ENCODE measurements at regions not wholly inside any gene's neighbourhood (a gene's known extent, or its start where the extent isn't known, plus 50 kb on each side); places are given as distances from the start of the nearest gene placed in this dataset.

DNA sequence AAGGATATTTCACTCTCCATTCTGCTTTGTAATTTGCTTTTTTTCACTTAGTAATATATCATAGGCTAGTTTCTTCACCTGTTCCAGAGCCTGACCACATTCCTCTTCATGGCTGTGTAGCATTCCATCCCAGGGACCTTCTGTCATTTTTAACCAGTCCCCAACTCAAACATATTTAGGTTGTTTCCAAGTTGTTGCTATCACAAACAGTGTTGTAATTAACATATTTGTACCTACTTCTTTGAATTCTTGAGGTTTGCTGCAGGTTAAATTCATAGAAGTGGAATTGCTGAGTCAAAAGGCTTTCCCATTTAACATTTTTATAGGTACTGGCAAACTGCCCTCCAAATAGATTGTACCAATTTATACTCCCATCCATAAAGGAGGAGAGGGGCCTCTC, 65.1 kb upstream of the MED9 start:
- in situ Hi-C loops (cut with MboI; ENCODE audit: low sequenced_read_pairs, unreplicated experiment) = no loop called here
- TF ChIP-seq, protein P1, sequence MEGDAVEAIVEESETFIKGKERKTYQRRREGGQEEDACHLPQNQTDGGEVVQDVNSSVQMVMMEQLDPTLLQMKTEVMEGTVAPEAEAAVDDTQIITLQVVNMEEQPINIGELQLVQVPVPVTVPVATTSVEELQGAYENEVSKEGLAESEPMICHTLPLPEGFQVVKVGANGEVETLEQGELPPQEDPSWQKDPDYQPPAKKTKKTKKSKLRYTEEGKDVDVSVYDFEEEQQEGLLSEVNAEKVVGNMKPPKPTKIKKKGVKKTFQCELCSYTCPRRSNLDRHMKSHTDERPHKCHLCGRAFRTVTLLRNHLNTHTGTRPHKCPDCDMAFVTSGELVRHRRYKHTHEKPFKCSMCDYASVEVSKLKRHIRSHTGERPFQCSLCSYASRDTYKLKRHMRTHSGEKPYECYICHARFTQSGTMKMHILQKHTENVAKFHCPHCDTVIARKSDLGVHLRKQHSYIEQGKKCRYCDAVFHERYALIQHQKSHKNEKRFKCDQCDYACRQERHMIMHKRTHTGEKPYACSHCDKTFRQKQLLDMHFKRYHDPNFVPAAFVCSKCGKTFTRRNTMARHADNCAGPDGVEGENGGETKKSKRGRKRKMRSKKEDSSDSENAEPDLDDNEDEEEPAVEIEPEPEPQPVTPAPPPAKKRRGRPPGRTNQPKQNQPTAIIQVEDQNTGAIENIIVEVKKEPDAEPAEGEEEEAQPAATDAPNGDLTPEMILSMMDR (IDR thresholded peaks at IDR 0.05; ENCODE audit: borderline replicate concordance, control extremely low read depth, extremely low read depth, insufficient read depth, missing control alignments) = no peak
- DNase-seq (ENCODE audit: low spot score) = no peak

DNA sequence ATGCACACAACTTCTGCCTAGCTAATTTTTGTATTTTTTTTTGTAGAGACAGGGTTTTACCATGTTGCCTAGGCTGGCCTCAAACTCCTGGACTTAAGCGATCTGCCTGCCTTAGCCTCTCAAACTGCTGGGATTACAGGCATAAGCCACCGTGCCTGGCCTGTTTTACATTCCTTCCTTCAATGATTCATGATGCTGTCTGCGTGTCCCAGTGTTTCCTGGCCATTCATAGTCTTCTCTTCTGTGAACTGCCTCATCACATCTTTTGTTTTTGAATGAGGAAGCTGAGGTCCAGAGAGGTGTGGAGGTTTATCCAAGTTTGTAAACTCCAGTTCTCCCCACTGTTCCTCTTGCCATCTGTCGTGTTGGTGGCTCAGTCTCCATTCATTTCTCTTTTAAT, 64.5 kb upstream of the MED9 start:
- TF ChIP-seq, protein P1 (IDR thresholded peaks at IDR 0.05; ENCODE audit: borderline replicate concordance, control extremely low read depth, extremely low read depth, insufficient read depth, missing control alignments) = no peak
- in situ Hi-C loops (cut with MboI; ENCODE audit: low sequenced_read_pairs, unreplicated experiment) = no loop called here
- DNase-seq (ENCODE audit: low spot score) = no peak

DNA sequence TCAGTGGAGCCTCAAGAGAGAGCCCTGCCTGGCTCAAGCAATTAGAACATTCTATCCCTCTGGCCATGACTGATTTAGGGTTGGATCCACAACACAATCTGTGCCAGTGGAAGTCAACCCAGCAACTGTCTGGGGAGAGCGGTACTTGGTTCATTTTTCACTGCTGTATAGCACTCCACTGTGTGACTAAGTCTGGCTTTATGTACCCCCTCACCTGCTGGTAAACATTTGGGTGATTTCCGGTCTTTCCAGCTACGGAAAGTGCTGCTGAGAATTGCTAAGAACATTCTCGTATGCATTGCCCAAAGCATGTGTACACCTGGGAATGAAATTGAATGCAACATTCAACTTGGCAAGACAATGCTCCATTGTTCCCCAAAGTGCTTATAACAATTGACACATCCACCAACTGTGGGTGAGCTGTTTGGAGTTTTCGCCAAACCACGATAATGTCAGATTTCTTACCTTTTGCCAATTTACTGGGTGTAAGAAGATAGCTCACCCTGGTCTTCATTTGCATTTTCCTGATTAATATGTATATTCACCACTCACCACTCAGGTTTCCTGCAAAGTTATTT, 63.5 kb upstream of the MED9 start:
- in situ Hi-C loops (cut with MboI; ENCODE audit: low sequenced_read_pairs, unreplicated experiment) = no loop called here
- TF ChIP-seq, protein P1 (IDR thresholded peaks at IDR 0.05; ENCODE audit: borderline replicate concordance, control extremely low read depth, extremely low read depth, insufficient read depth, missing control alignments) = no peak
- DNase-seq (ENCODE audit: low spot score) = no peak

DNA sequence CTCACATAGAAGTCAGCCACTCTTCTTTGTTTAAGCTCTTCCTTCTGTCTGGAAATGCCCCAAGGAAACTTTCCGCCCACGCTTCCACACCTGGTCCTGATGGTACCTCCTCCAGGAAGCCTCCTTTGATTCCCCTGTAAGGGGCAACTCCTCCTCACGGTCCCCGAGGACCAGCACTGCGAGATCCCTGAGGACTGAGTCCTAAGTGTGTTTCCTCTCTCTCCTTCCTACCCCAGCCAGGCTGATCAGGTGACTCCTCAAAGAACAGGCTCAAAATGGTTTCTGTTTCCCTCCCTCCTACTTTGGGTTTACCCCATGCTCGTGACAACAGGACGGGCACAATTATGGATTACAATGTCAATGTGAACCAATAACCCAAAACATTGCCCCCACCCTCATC, 63.0 kb upstream of the MED9 start:
- TF ChIP-seq, protein P1 (IDR thresholded peaks at IDR 0.05; ENCODE audit: borderline replicate concordance, control extremely low read depth, extremely low read depth, insufficient read depth, missing control alignments) = no peak
- no peak for DNase-seq (ENCODE audit: low spot score)
- in situ Hi-C loops (cut with MboI; ENCODE audit: low sequenced_read_pairs, unreplicated experiment) = no loop called here

DNA sequence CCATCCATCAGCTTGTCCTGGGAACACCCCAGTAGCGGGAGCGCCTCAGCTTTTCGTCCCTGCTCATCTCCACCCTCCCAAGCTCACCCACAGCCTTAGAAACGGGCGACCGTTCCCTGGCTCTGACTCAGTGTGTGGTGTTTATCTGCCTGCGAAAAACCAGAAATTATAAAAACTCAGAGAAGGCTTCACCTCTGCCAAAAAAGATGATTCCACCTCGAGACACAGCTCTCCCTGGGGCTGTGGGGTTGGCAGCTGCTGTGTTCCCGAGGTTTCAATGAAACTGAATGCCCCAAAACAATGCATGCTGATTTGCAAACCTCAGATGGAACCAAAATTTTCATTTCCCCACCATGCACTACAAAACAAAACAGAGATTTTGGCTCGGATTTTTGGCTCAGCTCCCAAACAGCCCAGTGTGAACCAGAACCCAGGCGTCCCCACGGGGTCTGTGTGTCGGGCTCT, 62.4 kb upstream of the MED9 start:
- no peak for DNase-seq (ENCODE audit: low spot score)
- in situ Hi-C loops (cut with MboI; ENCODE audit: low sequenced_read_pairs, unreplicated experiment) = no loop called here
- TF ChIP-seq, protein P1 (IDR thresholded peaks at IDR 0.05; ENCODE audit: borderline replicate concordance, control extremely low read depth, extremely low read depth, insufficient read depth, missing control alignments) = no peak

DNA sequence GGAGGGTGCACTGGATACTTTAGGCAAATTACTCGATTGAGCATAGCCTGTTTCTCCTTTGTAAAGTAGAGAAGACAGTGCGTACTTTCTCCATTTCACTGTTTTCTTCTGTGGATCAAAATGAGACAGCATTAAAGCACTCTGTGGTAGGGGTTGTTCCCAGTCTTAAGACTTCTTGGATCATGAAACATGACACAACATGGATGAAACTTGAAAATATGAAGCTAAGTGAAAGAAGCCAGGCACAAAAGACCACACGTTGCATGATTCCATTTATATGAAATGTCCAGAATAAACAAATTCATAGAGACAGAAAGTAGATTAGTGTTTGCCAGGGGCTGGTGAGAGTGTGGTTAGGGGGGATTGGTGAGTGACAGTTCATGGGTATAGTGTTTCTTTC, 61.8 kb upstream of the MED9 start:
- no peak for DNase-seq (ENCODE audit: low spot score)
- in situ Hi-C loops (cut with MboI; ENCODE audit: low sequenced_read_pairs, unreplicated experiment) = no loop called here
- TF ChIP-seq, protein P1 (IDR thresholded peaks at IDR 0.05; ENCODE audit: borderline replicate concordance, control extremely low read depth, extremely low read depth, insufficient read depth, missing control alignments) = no peak
